Activated CD4-positive, CD25-positive, alpha-beta regulatory T cell treated with anti-CD3 and anti-CD28 coated beads, Interleukin-2, amount 50 U/mL, for 24 hours (primary cell): ENCODE measurements at regions not wholly inside any gene's neighbourhood (a gene's known extent, or its start where the extent isn't known, plus 50 kb on each side); places are given as distances from the start of the nearest gene placed in this dataset.

ENCODE experiments used
- ATAC-seq, 2 donors: fragments of 150-1000 bp; cut with Tn5 transposase; one replicate each; pipeline ENCODE4 v1.10.0; 2021; ENCODE audit warnings: mild to moderate bottlenecking in 1 of 2, moderate library complexity in 1 of 2

GRCh38 chr15:100703032-100703578 lies 100.7 kb downstream of the ASB7 start:
- ATAC-seq, result peak; percentile 28 to 49

GRCh38 chr15:100703671-100704070 lies 101.3 kb downstream of the ASB7 start:
- no peak for ATAC-seq

GRCh38 chr15:100704281-100705055 lies 102.1 kb downstream of the ASB7 start:
- no peak for ATAC-seq

- ATAC-seq, result no peak
Observed at GRCh38 chr15:100705065-100705464, 102.7 kb downstream of the ASB7 start.

- ATAC-seq, result no peak
Observed at GRCh38 chr15:100705841-100706240, 103.5 kb downstream of the ASB7 start.

- ATAC-seq, result no peak
Observed at GRCh38 chr15:100707229-100707628, 104.8 kb downstream of the ASB7 start.

GRCh38 chr15:100708916-100709315 lies 106.5 kb downstream of the ASB7 start:
- no peak for ATAC-seq

- no peak for ATAC-seq
Observed at GRCh38 chr15:100710222-100710621, 107.8 kb downstream of the ASB7 start.

- no peak for ATAC-seq
Observed at GRCh38 chr15:100710744-100711515, 108.5 kb downstream of the ASB7 start.

GRCh38 chr15:100711516-100712021 lies 109.2 kb downstream of the ASB7 start:
- ATAC-seq, result no peak

GRCh38 chr15:100712226-100712625 lies 109.8 kb downstream of the ASB7 start:
- no peak for ATAC-seq

- no peak for ATAC-seq
Observed at GRCh38 chr15:100713163-100713867, 110.9 kb downstream of the ASB7 start.

GRCh38 chr15:100714034-100714748 lies 111.8 kb downstream of the ASB7 start:
- no peak for ATAC-seq

GRCh38 chr15:100714749-100715342 lies 112.5 kb downstream of the ASB7 start:
- ATAC-seq, result no peak

- no peak for ATAC-seq
Observed at GRCh38 chr15:100715571-100716455, 113.4 kb downstream of the ASB7 start.

GRCh38 chr15:100716456-100717085 lies 114.2 kb downstream of the ASB7 start:
- ATAC-seq, result no peak

GRCh38 chr15:100717596-100717995 lies 115.2 kb downstream of the ASB7 start:
- no peak for ATAC-seq

GRCh38 chr15:100718075-100718980 lies 115.9 kb downstream of the ASB7 start:
- no peak for ATAC-seq

- ATAC-seq, result no peak
Observed at GRCh38 chr15:100720406-100720967, 118.1 kb downstream of the ASB7 start.
